SK-N-MC (cell line): ENCODE measurements at regions not wholly inside any gene's neighbourhood (a gene's known extent, or its start where the extent isn't known, plus 50 kb on each side); places are given as distances from the start of the nearest gene placed in this dataset.
"Not testable (repeated sequence)": the region's sequence is repeated elsewhere in the genome, so short reads cannot be mapped to it uniquely, and the experiment has no call there.

Source experiments
- DNase-seq: peaks from one replicate; pipeline ENCODE4 v3.0.0-alpha.2; 2011; ENCODE audit warnings: low read depth, low spot score
- H3K27ac ChIP-seq: fragments of 200-600 bp; sonication (generic); 2 replicates; pipeline ENCODE4 v1.5.1; 2016; ENCODE audit warnings: mixed run types
- H3K36me3 ChIP-seq: fragments of 200-600 bp; sonication (generic); 2 replicates; pipeline ENCODE4 v1.6.1; 2017; ENCODE audit warnings: antibody characterized with exemption, low read length, mixed read lengths; ENCODE audit not compliant: insufficient read depth
- H3K4me3 ChIP-seq: fragments of 200-600 bp; sonication (generic); 2 replicates; pipeline ENCODE4 v1.5.1; 2016
- H3K9ac ChIP-seq: fragments of 200-600 bp; sonication (generic); 2 replicates; pipeline ENCODE4 v1.8.0; 2017; ENCODE audit warnings: mixed run types, mixed read lengths; ENCODE audit not compliant: insufficient read length
- H3K9me3 ChIP-seq: fragments of 200-600 bp; sonication (generic); 2 replicates; pipeline ENCODE4 v1.6.1; 2017; ENCODE audit warnings: low read depth, mild to moderate bottlenecking, antibody characterized with exemption, low read length, moderate library complexity, mixed read lengths
- EZH2 ChIP-seq: fragments of 200-600 bp; sonication (generic); IDR thresholded peaks from one replicate; pipeline ENCODE4 v1.6.1; 2017; ENCODE audit warnings: antibody characterized with exemption
- FOXP2 ChIP-seq: optimal IDR thresholded peaks from 2 replicates; pipeline ENCODE3; 2011; ENCODE audit warnings: mild to moderate bottlenecking, moderate library complexity; ENCODE audit not compliant: insufficient read depth; ENCODE audit errors: extremely low read length, control extremely low read depth
- POLR2AphosphoS5 ChIP-seq: IDR thresholded peaks from 2 replicates; pipeline ENCODE4 v1.6.1; 2012; ENCODE audit warnings: mild to moderate bottlenecking, low read depth, low read length, borderline replicate concordance

DNA sequence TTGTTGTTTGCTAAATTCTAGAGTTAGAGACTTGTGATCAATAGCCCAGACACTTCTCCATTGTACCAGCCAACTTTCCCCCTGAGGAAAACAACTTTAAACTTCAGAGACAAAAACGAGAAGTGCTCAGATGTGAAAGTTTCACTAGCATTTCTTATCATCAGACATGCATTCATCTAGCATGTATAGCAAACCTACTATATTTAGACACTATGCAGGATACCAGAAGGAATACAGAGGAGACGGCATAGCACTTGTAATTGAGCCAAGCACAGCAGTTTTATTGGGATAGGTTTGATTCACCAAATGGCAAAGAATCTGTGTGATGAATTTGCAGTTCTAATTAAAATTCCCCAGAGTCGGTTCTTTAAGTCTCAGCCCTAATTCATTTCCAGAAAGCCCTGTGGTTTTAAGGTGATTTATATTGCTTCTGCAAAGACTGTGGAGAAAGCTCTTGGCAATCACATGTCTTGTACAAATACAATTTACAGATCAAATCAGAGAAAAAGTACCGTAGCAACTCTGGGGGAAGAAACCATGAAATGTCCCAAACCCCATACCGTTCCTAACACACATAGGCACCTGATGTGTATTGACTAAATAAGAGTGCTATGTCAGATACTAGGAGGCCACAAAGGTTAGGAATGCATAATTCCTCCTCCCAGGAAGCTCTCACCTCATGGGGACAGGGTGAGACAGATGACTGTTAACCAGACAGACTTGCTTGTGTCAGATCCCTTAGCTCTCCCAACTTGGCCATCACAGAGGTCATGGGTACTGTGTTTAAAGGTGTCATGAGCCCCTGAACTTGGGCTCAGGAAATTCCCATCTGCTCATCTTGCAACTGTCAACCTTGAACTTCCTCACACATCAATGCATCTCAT, 69.6 kb upstream of the KRAS start:
- no peak for DNase-seq
- Histone ChIP-seq H3K9me3 (no peaks in the 10 kb centered on the region), H3K4me3 (peak overlapping the region; percentile 52), H3K36me3 (no peaks in the 10 kb centered on the region), H3K9ac (no peak overlapping the region), H3K27ac (peak overlapping the region; percentile 40; the same call in 1 of the 2 replicates)
- TF ChIP-seq EZH2 (no peak), FOXP2 (no peak), POLR2AphosphoS5 (no peak)

DNA sequence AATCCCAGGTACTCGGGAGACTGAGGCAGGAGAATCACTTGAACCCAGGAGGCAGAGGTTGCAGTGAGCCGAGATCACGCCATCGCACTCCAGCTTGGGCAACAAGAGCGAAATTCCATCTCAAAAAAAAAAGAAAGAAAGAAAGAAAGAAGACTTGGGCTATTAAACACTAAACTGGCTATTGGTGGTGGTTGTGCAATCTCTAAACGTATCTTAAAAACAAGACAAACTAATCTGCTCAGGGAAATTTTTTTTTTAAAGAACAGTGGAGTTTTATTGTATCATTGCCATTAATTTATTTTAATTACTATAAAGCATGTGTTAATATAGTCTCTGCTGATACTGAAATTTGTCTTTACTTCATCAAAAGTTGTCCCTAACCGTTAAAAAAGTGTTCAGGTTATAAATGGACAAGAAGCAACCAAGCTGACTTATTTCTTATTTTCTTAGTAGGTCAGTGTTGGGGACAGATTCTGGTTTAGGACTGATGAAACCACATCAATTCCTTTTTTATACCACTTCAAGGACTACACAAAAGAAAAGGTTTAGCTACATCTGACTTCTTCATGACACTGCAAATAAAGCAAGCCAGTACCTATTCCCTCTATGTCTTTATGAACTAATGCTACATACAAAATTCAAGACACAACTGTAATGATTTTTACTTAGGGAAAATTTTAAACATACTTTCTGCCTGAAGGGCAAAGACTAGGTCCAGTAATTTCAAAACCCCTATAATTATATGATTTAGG, 68.7 kb upstream of the KRAS start:
- H3K9ac ChIP-seq = no peak overlapping the region
- no peaks in the 10 kb centered on the region for H3K9me3 ChIP-seq
- no peak for DNase-seq
- H3K27ac ChIP-seq = no peak overlapping the region; the same call in 1 of the 2 replicates
- TF ChIP-seq FOXP2 (no peak), POLR2AphosphoS5 (no peak), EZH2 (no peak)
- H3K36me3 ChIP-seq = no peaks in the 10 kb centered on the region
- H3K4me3 ChIP-seq = no peak overlapping the region; the same call in 1 of the 2 replicates

DNA sequence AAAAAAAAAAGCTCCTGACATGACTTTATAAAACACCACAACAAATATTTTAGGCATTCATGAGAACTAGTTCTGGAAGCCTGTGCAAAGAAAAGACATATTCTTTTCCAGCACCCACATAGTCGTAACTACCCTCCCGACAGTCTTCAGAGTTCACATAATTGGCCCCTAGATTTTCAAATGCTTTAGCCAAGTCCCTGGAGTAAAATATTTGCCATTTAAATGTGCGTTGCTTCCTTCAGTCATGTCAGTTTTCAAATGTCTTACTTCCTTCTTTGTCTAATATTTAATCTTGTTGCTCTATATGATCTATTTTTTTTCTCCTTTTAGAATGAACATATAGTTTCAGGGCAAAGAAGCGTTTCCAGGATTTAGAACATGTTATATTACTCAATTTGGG, 66.8 kb upstream of the KRAS start:
- Histone ChIP-seq H3K9me3 (no peaks in the 10 kb centered on the region), H3K4me3 (no peak overlapping the region), H3K9ac (no peak overlapping the region), H3K27ac (no peak overlapping the region), H3K36me3 (no peaks in the 10 kb centered on the region)
- DNase-seq = no peak
- TF ChIP-seq FOXP2 (no peak), EZH2 (no peak), POLR2AphosphoS5 (no peak)

DNA sequence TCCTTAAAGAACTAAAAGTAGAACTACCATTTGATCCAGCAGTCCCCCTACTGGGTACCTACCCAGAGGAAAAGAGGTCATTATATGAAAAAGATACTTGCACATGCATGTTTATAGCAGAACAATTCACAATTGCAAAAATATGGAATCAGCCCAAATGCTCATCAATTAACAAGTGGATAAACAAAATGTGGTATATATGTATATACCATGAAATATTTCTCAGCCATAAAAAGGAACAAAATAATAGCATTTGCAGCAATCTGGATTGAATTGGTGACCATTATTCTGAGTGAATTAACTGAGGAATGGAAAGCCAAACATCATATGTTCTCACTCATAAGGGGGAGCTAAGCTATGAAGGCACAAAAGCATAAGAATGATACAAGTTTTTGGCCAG, 64.7 kb upstream of the KRAS start:
- H3K9ac ChIP-seq = no peak overlapping the region
- no peak overlapping the region for H3K27ac ChIP-seq
- H3K4me3 ChIP-seq = no peak overlapping the region
- no peaks in the 10 kb centered on the region for H3K9me3 ChIP-seq
- TF ChIP-seq POLR2AphosphoS5 = no peak
- DNase-seq = no peak
- no peaks in the 10 kb centered on the region for H3K36me3 ChIP-seq

DNA sequence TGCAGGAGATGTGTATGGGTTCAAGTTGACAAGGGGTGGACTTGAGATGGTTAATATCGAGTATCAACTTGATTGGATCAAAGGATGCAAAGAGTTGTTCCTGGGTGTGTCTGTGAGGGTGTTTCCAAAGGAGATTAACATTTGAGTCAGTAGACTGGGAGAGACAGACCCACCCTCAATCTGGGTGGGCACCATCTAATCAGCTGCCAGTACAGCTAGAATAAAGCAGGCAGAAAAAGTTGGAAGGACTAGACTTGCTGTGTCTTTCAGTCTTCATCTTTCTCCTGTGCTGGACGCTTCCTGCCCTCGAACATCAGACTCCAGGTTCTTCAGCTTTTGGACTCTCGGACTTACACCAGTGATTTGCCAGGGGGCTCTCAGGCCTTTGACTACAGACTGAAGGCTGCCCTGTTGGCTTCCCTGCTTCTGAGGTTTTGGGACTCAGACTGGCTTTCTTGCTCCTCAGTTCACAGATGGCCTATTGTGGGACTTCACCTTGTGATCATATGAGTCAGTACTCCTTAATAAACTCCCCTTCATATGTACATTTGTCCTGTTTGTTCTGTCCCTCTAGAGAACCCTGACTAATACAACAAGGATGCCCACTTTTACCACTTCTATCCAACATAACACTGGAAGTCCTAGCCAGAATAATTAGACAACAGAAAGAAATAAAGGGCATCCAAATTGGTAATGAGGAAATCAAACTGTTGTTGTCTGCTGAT, 62.7 kb upstream of the KRAS start:
- H3K27ac ChIP-seq = not testable (repeated sequence)

DNA sequence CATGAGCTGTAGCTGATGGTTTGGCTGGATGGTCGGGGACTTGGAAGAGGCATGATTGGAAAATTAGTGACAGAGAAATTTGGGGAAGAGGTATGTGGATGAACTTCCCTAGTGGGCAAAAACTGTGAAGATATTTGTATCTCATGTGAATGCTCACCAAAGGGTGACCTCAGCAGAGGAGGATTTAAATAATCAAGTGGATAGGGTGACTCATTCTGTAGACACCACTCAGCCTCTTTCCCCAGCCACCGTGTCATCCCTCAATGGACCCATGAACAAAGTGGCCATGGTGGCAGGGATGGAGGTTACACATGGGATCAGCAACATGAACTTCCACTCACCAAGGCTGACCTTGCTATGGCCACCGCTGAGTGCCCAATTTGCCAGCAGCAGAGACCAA, 60.8 kb upstream of the KRAS start:
- Histone ChIP-seq H3K4me3 (no peak overlapping the region), H3K27ac (no peak overlapping the region), H3K9ac (no peak overlapping the region), H3K9me3 (no peaks in the 10 kb centered on the region), H3K36me3 (no peaks in the 10 kb centered on the region)
- no peak for DNase-seq
- TF ChIP-seq POLR2AphosphoS5 (no peak), EZH2 (no peak), FOXP2 (no peak)

More for the DNA sequence above, 62.7 kb upstream of the KRAS start:
- not testable (repeated sequence) for H3K9me3 ChIP-seq, DNase-seq, H3K9ac ChIP-seq, H3K4me3 ChIP-seq, H3K36me3 ChIP-seq

DNA sequence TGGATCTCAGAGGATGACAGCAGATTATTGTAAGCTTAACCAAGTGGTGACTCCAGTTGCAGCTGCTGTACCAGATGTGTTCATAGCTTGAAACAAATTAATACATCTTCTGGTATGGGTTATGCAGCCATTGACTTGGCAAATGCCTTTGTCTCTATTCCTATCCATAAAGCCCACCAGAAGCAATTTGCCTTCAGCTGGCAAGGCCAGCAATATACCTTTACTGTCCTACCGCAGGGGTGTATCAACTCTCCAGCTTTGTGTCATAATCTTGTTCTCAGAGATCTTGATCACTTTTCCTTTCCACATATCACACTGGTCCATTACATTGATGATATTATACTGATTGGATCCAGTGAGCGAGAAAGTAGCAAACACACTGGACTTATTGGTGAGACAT, 59.3 kb upstream of the KRAS start:
- H3K4me3 ChIP-seq, H3K9me3 ChIP-seq, H3K36me3 ChIP-seq, H3K9ac ChIP-seq, DNase-seq, H3K27ac ChIP-seq: not testable (repeated sequence)

DNA sequence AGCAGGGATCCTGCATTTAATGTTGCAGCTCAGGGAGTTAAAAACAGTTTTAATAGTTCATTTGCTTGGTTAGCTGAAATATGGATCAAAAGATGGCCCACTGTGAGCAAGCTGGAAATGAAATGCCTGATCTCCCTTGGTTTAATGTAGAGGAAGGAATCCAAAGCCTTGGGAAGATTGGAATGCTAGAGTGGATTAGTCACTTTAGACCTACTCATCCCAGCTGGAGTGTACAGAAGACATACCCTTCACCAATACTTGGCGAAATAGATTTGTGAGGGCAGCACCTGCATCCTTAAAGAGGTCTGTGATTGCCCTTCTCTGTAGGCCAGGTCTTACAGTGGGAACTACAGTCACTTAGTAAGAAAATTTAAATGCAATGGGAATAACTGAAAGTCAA, 58.0 kb upstream of the KRAS start:
- Histone ChIP-seq H3K36me3 (no peaks in the 10 kb centered on the region), H3K9me3 (no peaks in the 10 kb centered on the region), H3K9ac (no peak overlapping the region), H3K4me3 (no peak overlapping the region), H3K27ac (no peak overlapping the region)
- no peak for TF ChIP-seq FOXP2
- TF ChIP-seq EZH2 = no peak
- TF ChIP-seq POLR2AphosphoS5 = no peak
- DNase-seq = no peak

DNA sequence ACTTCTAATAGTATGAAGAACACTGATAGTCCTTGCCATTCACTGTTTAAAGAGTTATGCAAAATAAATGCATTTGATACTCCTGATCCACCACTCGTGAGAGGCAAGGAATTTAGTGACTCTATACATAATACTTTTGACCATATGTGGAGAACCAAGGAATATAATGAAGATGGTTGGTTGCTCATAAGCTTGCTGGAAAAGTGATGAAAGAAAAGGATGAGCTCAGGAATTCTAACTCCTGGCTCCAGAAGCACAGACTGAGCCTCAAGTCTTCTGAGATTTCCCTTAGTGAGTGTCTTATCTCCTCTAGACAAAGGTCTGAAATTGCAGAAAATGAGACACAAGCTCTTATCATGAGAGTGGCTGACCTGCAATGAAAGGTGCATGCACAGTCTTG, 57.1 kb upstream of the KRAS start:
- no peak for TF ChIP-seq EZH2
- Histone ChIP-seq H3K36me3 (no peaks in the 10 kb centered on the region), H3K27ac (no peak overlapping the region), H3K9ac (no peak overlapping the region), H3K4me3 (no peak overlapping the region), H3K9me3 (no peaks in the 10 kb centered on the region)
- DNase-seq = no peak
